Gastrocnemius medialis (tissue), 4 donors: ENCODE measurements at regions not wholly inside any gene's neighbourhood (a gene's known extent, or its start where the extent isn't known, plus 50 kb on each side); places are given as distances from the start of the nearest gene placed in this dataset.
"Not testable (repeated sequence)": the region's sequence is repeated elsewhere in the genome, so short reads cannot be mapped to it uniquely, and the experiment has no call there.

Experiments used
- POLR2A ChIP-seq, 2 donors: fragments of 450-650 bp; IDR thresholded peaks; one replicate each; pipeline ENCODE4 v1.6.1; 2017; ENCODE audit warnings: antibody characterized with exemption in 2 of 2, mild to moderate bottlenecking in 2 of 2, moderate library complexity in 2 of 2
- TF ChIP-seq, protein P1 (sequence below), 5 experiments: fragments of 450-650 bp in 3 of 5; fragments of 200-600 bp in 2 of 5; sonication (generic) in 2 of 5; IDR thresholded peaks in 4 of 5; conservative IDR thresholded peaks in 1 of 5; 1 replicate in 4 of 5; 2 replicates in 1 of 5; pipeline ENCODE4 v1.5.1; 2016 to 2019; ENCODE audit warnings: antibody characterized with exemption in 5 of 5, mild to moderate bottlenecking in 3 of 5, moderate library complexity in 3 of 5

- not testable (repeated sequence) for TF ChIP-seq POLR2A (IDR thresholded peaks at IDR 0.05)
- TF ChIP-seq, protein P1, sequence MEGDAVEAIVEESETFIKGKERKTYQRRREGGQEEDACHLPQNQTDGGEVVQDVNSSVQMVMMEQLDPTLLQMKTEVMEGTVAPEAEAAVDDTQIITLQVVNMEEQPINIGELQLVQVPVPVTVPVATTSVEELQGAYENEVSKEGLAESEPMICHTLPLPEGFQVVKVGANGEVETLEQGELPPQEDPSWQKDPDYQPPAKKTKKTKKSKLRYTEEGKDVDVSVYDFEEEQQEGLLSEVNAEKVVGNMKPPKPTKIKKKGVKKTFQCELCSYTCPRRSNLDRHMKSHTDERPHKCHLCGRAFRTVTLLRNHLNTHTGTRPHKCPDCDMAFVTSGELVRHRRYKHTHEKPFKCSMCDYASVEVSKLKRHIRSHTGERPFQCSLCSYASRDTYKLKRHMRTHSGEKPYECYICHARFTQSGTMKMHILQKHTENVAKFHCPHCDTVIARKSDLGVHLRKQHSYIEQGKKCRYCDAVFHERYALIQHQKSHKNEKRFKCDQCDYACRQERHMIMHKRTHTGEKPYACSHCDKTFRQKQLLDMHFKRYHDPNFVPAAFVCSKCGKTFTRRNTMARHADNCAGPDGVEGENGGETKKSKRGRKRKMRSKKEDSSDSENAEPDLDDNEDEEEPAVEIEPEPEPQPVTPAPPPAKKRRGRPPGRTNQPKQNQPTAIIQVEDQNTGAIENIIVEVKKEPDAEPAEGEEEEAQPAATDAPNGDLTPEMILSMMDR (IDR thresholded peaks at IDR 0.05 in 4 of 5, conservative IDR thresholded peaks at IDR 0.05 in 1 of 5) = not testable (repeated sequence)
These were observed 561.1 kb downstream of the TMX3 start for GRCh38 chr18:68153821-68154220.
